RPMI7951 (cell line): ENCODE measurements at regions not wholly inside any gene's neighbourhood (a gene's known extent, or its start where the extent isn't known, plus 50 kb on each side); places are given as distances from the start of the nearest gene placed in this dataset.

Experiments used
- DNase-seq: peaks from one replicate; pipeline ENCODE4 v3.0.0-alpha.2; 2012; ENCODE audit warnings: low read depth

- DNase-seq, result no peak
These were observed 98.2 kb upstream of the DCBLD2 start for GRCh38 chr3:98999675-99000074.

GRCh38 chr3:98994128-98994762 is 92.8 kb upstream of the DCBLD2 start:
- DNase-seq, result peak; percentile 71

- DNase-seq, result no peak
These were observed 89.9 kb upstream of the DCBLD2 start for GRCh38 chr3:98991393-98991792.

- DNase-seq, result no peak
These were observed 89.2 kb upstream of the DCBLD2 start for GRCh38 chr3:98990657-98991056.

- DNase-seq, result peak; percentile 89
These were observed 84.6 kb upstream of the DCBLD2 start for GRCh38 chr3:98986073-98986472.

GRCh38 chr3:98985431-98985830 is 83.9 kb upstream of the DCBLD2 start:
- no peak for DNase-seq

- DNase-seq, result no peak
These were observed 82.5 kb upstream of the DCBLD2 start for GRCh38 chr3:98984024-98984423.

GRCh38 chr3:98982351-98982750 is 80.9 kb upstream of the DCBLD2 start:
- DNase-seq, result peak; percentile 64

GRCh38 chr3:98980915-98981596 is 79.6 kb upstream of the DCBLD2 start:
- peak; percentile 98 for DNase-seq

GRCh38 chr3:98979296-98979695 is 77.8 kb upstream of the DCBLD2 start:
- DNase-seq, result no peak

- DNase-seq, result no peak
These were observed 76.7 kb upstream of the DCBLD2 start for GRCh38 chr3:98978068-98978811.

- DNase-seq, result peak; percentile 98
These were observed 76.0 kb upstream of the DCBLD2 start for GRCh38 chr3:98977520-98977919.

GRCh38 chr3:98974442-98974841 is 72.9 kb upstream of the DCBLD2 start:
- DNase-seq, result no peak

GRCh38 chr3:98972720-98973119 is 71.2 kb upstream of the DCBLD2 start:
- DNase-seq, result peak; percentile 54

- peak; percentile 96 for DNase-seq
These were observed 70.7 kb upstream of the DCBLD2 start for GRCh38 chr3:98972155-98972554.

- DNase-seq, result peak; percentile 96
These were observed 69.7 kb upstream of the DCBLD2 start for GRCh38 chr3:98971169-98971681.

- DNase-seq, result no peak
These were observed 67.8 kb upstream of the DCBLD2 start for GRCh38 chr3:98969295-98969694.

- no peak for DNase-seq
These were observed 67.3 kb upstream of the DCBLD2 start for GRCh38 chr3:98968824-98969223.

- no peak for DNase-seq
These were observed 66.9 kb upstream of the DCBLD2 start for GRCh38 chr3:98968347-98968746.

- DNase-seq, result no peak
These were observed 66.3 kb upstream of the DCBLD2 start for GRCh38 chr3:98967758-98968157.

- DNase-seq, result peak; percentile 75
These were observed 65.5 kb upstream of the DCBLD2 start for GRCh38 chr3:98966862-98967546.

- DNase-seq, result no peak
These were observed 64.9 kb upstream of the DCBLD2 start for GRCh38 chr3:98966434-98966833.
